HEK293T (cell line): ENCODE measurements at regions not wholly inside any gene's neighbourhood (a gene's known extent, or its start where the extent isn't known, plus 50 kb on each side); places are given as distances from the start of the nearest gene placed in this dataset.

ENCODE experiments used
- CTCF ChIA-PET: fragments of 350-600 bp; formaldehyde crosslinking; extraction: SDS; loops from one replicate; lab custom pipeline; 2021; ENCODE audit warnings: antibody characterized with exemption, inconsistent platforms; lab: Yijun Ruan, JAX
- POLR2A ChIA-PET: fragments of 350-600 bp; formaldehyde crosslinking; extraction: SDS; loops from one replicate; lab custom pipeline; 2020; ENCODE audit warnings: antibody characterized with exemption, inconsistent platforms; lab: Yijun Ruan, JAX
- DNase-seq: peaks from one replicate; pipeline ENCODE4 v3.0.0; 2012; ENCODE audit warnings: mixed read lengths; ENCODE audit errors: extremely low spot score
- ARNT ChIP-seq: fragments of 450-650 bp; IDR thresholded peaks from 2 replicates; pipeline ENCODE4 v1.6.1; 2017; ENCODE audit warnings: mild to moderate bottlenecking
- BHLHE40 ChIP-seq: fragments of 450-650 bp; IDR thresholded peaks from 2 replicates; pipeline ENCODE4 v1.6.1; 2016; ENCODE audit warnings: mild to moderate bottlenecking, moderate library complexity, borderline replicate concordance
- CTBP1 ChIP-seq: fragments of 450-650 bp; IDR thresholded peaks from 2 replicates; pipeline ENCODE4 v1.6.1; 2016; ENCODE audit warnings: borderline replicate concordance
- ELF4 ChIP-seq: fragments of 450-650 bp; IDR thresholded peaks from 2 replicates; pipeline ENCODE4 v1.6.1; 2017; ENCODE audit warnings: antibody characterized with exemption
- FOXA1 ChIP-seq: fragments of 450-650 bp; IDR thresholded peaks from 2 replicates; pipeline ENCODE4 v1.6.1; 2016; ENCODE audit warnings: mild to moderate bottlenecking
- FOXK2 ChIP-seq: fragments of 450-650 bp; IDR thresholded peaks from 2 replicates; pipeline ENCODE4 v1.6.1; 2016; ENCODE audit warnings: mild to moderate bottlenecking
- FOXM1 ChIP-seq: fragments of 450-650 bp; IDR thresholded peaks from 2 replicates; pipeline ENCODE4 v1.6.1; 2017; ENCODE audit warnings: mild to moderate bottlenecking, borderline replicate concordance
- HDGF ChIP-seq: fragments of 450-650 bp; IDR thresholded peaks from 2 replicates; pipeline ENCODE4 v1.6.1; 2017; ENCODE audit warnings: antibody characterized with exemption, borderline replicate concordance
- L3MBTL2 ChIP-seq: fragments of 450-650 bp; conservative IDR thresholded peaks from 2 replicates; pipeline ENCODE4 v1.6.1; 2016; ENCODE audit warnings: mild to moderate bottlenecking
- LEF1 ChIP-seq: fragments of 450-650 bp; IDR thresholded peaks from 2 replicates; pipeline ENCODE4 v1.6.1; 2017; ENCODE audit warnings: mild to moderate bottlenecking, borderline replicate concordance
- NFRKB ChIP-seq: fragments of 450-650 bp; IDR thresholded peaks from 2 replicates; pipeline ENCODE4 v1.6.1; 2016; ENCODE audit warnings: mild to moderate bottlenecking, moderate library complexity
- PKNOX1 ChIP-seq: fragments of 450-650 bp; IDR thresholded peaks from 2 replicates; pipeline ENCODE4 v1.6.1; 2016
- SP1 ChIP-seq: fragments of 450-650 bp; IDR thresholded peaks from 2 replicates; pipeline ENCODE4 v1.6.1; 2017
- SUZ12 ChIP-seq: fragments of 450-650 bp; IDR thresholded peaks from 2 replicates; pipeline ENCODE4 v1.6.1; 2016; ENCODE audit warnings: mild to moderate bottlenecking
- TARDBP ChIP-seq: fragments of 450-650 bp; IDR thresholded peaks from 2 replicates; pipeline ENCODE4 v1.6.1; 2016
- ZNF384 ChIP-seq: fragments of 450-650 bp; IDR thresholded peaks from 2 replicates; pipeline ENCODE4 v1.6.1; 2016

- DNase-seq, result no peak
These were observed 251.0 kb downstream of the TFEC start for GRCh38 chr7:115779561-115779960.

GRCh38 chr7:115775981-115776380 lies 254.6 kb downstream of the TFEC start:
- CTCF ChIA-PET, result no interaction called here
- POLR2A ChIA-PET, result no interaction called here
- DNase-seq, result no peak
- no peak for TF ChIP-seq CTBP1
- TF ChIP-seq ZNF384, result no peak
- TF ChIP-seq L3MBTL2, result no peak
- no peak for TF ChIP-seq FOXA1
- no peak for TF ChIP-seq ARNT
- TF ChIP-seq LEF1, result no peak
- no peak for TF ChIP-seq HDGF
- TF ChIP-seq FOXK2, result no peak
- no peak for TF ChIP-seq NFRKB
- TF ChIP-seq SP1, result no peak
- TF ChIP-seq PKNOX1, result no peak
- no peak for TF ChIP-seq FOXM1
- no peak for TF ChIP-seq TARDBP
- no peak for TF ChIP-seq ELF4
- no peak for TF ChIP-seq SUZ12
- no peak for TF ChIP-seq BHLHE40

More at GRCh38 chr7:115779561-115779960, 251.0 kb downstream of the TFEC start:
- TF ChIP-seq ELF4, result no peak
- TF ChIP-seq SP1, result no peak
- TF ChIP-seq TARDBP, result no peak
- no peak for TF ChIP-seq FOXK2
- TF ChIP-seq FOXA1, result no peak
- TF ChIP-seq BHLHE40, result no peak
- ChIA-PET POLR2A (no interaction called here), CTCF (interaction anchor here (0.7 kb wide), 1 partner anchor 72 kb away, joined by 3 read pairs; no protein-coding TSS in a partner anchor)

- TF ChIP-seq NFRKB, result no peak
- TF ChIP-seq FOXK2, result no peak
- no peak for TF ChIP-seq L3MBTL2
- TF ChIP-seq ZNF384, result no peak
- no peak for TF ChIP-seq LEF1
- TF ChIP-seq TARDBP, result no peak
- no peak for TF ChIP-seq FOXM1
- ChIA-PET CTCF (no interaction called here), POLR2A (no interaction called here)
- no peak for DNase-seq
These were observed 267.2 kb downstream of the TFEC start for GRCh38 chr7:115763347-115763746.

- POLR2A ChIA-PET, result no interaction called here
- CTCF ChIA-PET, result no interaction called here
- DNase-seq, result no peak
- no peak for TF ChIP-seq CTBP1
- TF ChIP-seq ELF4, result no peak
- no peak for TF ChIP-seq TARDBP
- TF ChIP-seq ZNF384, result no peak
- TF ChIP-seq ARNT, result no peak
- no peak for TF ChIP-seq BHLHE40
- no peak for TF ChIP-seq FOXK2
- TF ChIP-seq LEF1, result no peak
These were observed 272.5 kb downstream of the TFEC start for GRCh38 chr7:115758025-115758424.

- no peak for DNase-seq
- ChIA-PET CTCF (no interaction called here), POLR2A (no interaction called here)
- TF ChIP-seq SP1 (no peak), BHLHE40 (no peak), LEF1 (no peak), SUZ12 (no peak), FOXM1 (no peak), TARDBP (no peak)
These were observed 276.3 kb downstream of the TFEC start for GRCh38 chr7:115754226-115754625.

GRCh38 chr7:115749924-115750323 lies 280.6 kb downstream of the TFEC start:
- no peak for TF ChIP-seq PKNOX1
- no peak for TF ChIP-seq ELF4
- no peak for TF ChIP-seq LEF1
- TF ChIP-seq SP1, result no peak
- TF ChIP-seq FOXA1, result no peak
- TF ChIP-seq ARNT, result no peak
- no peak for TF ChIP-seq TARDBP
- no peak for TF ChIP-seq FOXK2
- TF ChIP-seq CTBP1, result no peak
- no peak for TF ChIP-seq HDGF
- no peak for TF ChIP-seq L3MBTL2
- no peak for TF ChIP-seq SUZ12
- no peak for TF ChIP-seq BHLHE40
- TF ChIP-seq NFRKB, result no peak
- TF ChIP-seq FOXM1, result no peak
- TF ChIP-seq ZNF384, result no peak
- no peak for DNase-seq
- CTCF ChIA-PET, result no interaction called here
- POLR2A ChIA-PET, result no interaction called here

GRCh38 chr7:115748123-115748738 lies 282.3 kb downstream of the TFEC start:
- ChIA-PET CTCF (interaction anchor here (0.6 kb wide), 1 partner anchor 352 kb away, joined by 5 read pairs; no protein-coding TSS in a partner anchor), POLR2A (no interaction called here)
- TF ChIP-seq ELF4 (no peak), L3MBTL2 (no peak), HDGF (no peak), NFRKB (no peak), PKNOX1 (no peak), ARNT (no peak), SUZ12 (no peak), TARDBP (no peak), FOXK2 (no peak), ZNF384 (no peak), FOXA1 (no peak), FOXM1 (no peak), BHLHE40 (no peak), LEF1 (no peak), CTBP1 (no peak), SP1 (no peak)
- DNase-seq, result peak; percentile 13
